HG03175 (cell line): ENCODE measurements at regions not wholly inside any gene's neighbourhood (a gene's known extent, or its start where the extent isn't known, plus 50 kb on each side); places are given as distances from the start of the nearest gene placed in this dataset.
A peak's percentile ranks its signal among the peaks of the same experiment; 100 is the strongest.

ENCODE experiments used
- ATAC-seq: cut with Tn5 transposase; IDR thresholded peaks from one replicate; pipeline ENCODE4 v1.9.1; 2021; ENCODE audit warnings: mild to moderate bottlenecking, moderate library complexity; ENCODE audit not compliant: unreplicated experiment

- no peak for ATAC-seq
Measured at GRCh38 chr20:21653628-21654027, 51.8 kb upstream of the PAX1 start.

- ATAC-seq, result no peak
Measured at GRCh38 chr20:21643417-21643816, 62.0 kb upstream of the PAX1 start.

GRCh38 chr20:21640556-21640955, 64.9 kb upstream of the PAX1 start:
- no peak for ATAC-seq

- ATAC-seq, result no peak
Measured at GRCh38 chr20:21633829-21634228, 71.6 kb upstream of the PAX1 start.

- no peak for ATAC-seq
Measured at GRCh38 chr20:21632735-21633053, 72.8 kb upstream of the PAX1 start.

- no peak for ATAC-seq
Measured at GRCh38 chr20:21632031-21632734, 73.3 kb upstream of the PAX1 start.

GRCh38 chr20:21628800-21629199, 76.7 kb upstream of the PAX1 start:
- ATAC-seq, result no peak

- no peak for ATAC-seq
Measured at GRCh38 chr20:21623781-21624094, 81.7 kb upstream of the PAX1 start.

GRCh38 chr20:21623074-21623780, 82.2 kb upstream of the PAX1 start:
- ATAC-seq, result no peak

- ATAC-seq, result no peak
Measured at GRCh38 chr20:21622097-21622857, 83.2 kb upstream of the PAX1 start.

- ATAC-seq, result no peak
Measured at GRCh38 chr20:21618759-21619416, 86.6 kb upstream of the PAX1 start.

- ATAC-seq, result peak; percentile 71
Measured at GRCh38 chr20:21615617-21616080, 89.8 kb upstream of the PAX1 start.

GRCh38 chr20:21614980-21615379, 90.5 kb upstream of the PAX1 start:
- no peak for ATAC-seq

- no peak for ATAC-seq
Measured at GRCh38 chr20:21613512-21613911, 92.0 kb upstream of the PAX1 start.

GRCh38 chr20:21609981-21610380, 95.5 kb upstream of the PAX1 start:
- ATAC-seq, result no peak

- ATAC-seq, result no peak
Measured at GRCh38 chr20:21609221-21609620, 95.4 kb upstream of the NKX2-2 start.

GRCh38 chr20:21608777-21609176, 94.9 kb upstream of the NKX2-2 start:
- ATAC-seq, result no peak

GRCh38 chr20:21607971-21608725, 94.3 kb upstream of the NKX2-2 start:
- no peak for ATAC-seq

GRCh38 chr20:21601799-21602198, 87.9 kb upstream of the NKX2-2 start:
- no peak for ATAC-seq

GRCh38 chr20:21586682-21587081, 72.8 kb upstream of the NKX2-2 start:
- ATAC-seq, result no peak
